Anterior cingulate cortex (tissue), 58 donors: ENCODE measurements at regions not wholly inside any gene's neighbourhood (a gene's known extent, or its start where the extent isn't known, plus 50 kb on each side); places are given as distances from the start of the nearest gene placed in this dataset.

Experiments used
- DNase-seq, 58 donors: peaks; one replicate each; lab custom pipeline; 2025; lab: John Stamatoyannopoulos, UW

- no peak for DNase-seq
Observed at GRCh38 chr3:19725000-19725399, 209.0 kb downstream of the EFHB start.

GRCh38 chr3:19717736-19718135 is 216.3 kb downstream of the EFHB start:
- DNase-seq, result no peak

GRCh38 chr3:19711160-19711782 is 222.7 kb downstream of the EFHB start:
- no peak for DNase-seq

GRCh38 chr3:19702416-19703078 is 231.5 kb downstream of the EFHB start:
- DNase-seq, result peak in 1 of 58 donors; percentile 0

GRCh38 chr3:19688767-19689166 is 245.2 kb downstream of the EFHB start:
- no peak for DNase-seq

- DNase-seq, result no peak
Observed at GRCh38 chr3:19668163-19668562, 265.9 kb downstream of the EFHB start.

GRCh38 chr3:19662486-19662885 is 271.5 kb downstream of the EFHB start:
- no peak for DNase-seq

- no peak for DNase-seq
Observed at GRCh38 chr3:19652336-19652735, 281.7 kb downstream of the EFHB start.

- DNase-seq, result no peak
Observed at GRCh38 chr3:19645093-19645492, 288.9 kb downstream of the EFHB start.

- no peak for DNase-seq
Observed at GRCh38 chr3:19644405-19644804, 289.6 kb downstream of the EFHB start.

- no peak for DNase-seq
Observed at GRCh38 chr3:19641408-19641807, 292.6 kb downstream of the EFHB start.

- DNase-seq, result no peak
Observed at GRCh38 chr3:19632099-19633074, 301.6 kb downstream of the EFHB start.

- DNase-seq, result no peak
Observed at GRCh38 chr3:19598870-19599269, 335.1 kb downstream of the EFHB start.

GRCh38 chr3:19596408-19596807 is 337.6 kb downstream of the EFHB start:
- DNase-seq, result no peak

- no peak for DNase-seq
Observed at GRCh38 chr3:19595884-19596283, 338.1 kb downstream of the EFHB start.
